Mucosa of descending colon (tissue), 3 donors: ENCODE measurements at regions not wholly inside any gene's neighbourhood (a gene's known extent, or its start where the extent isn't known, plus 50 kb on each side); places are given as distances from the start of the nearest gene placed in this dataset.
"Not testable (repeated sequence)": the region's sequence is repeated elsewhere in the genome, so short reads cannot be mapped to it uniquely, and the experiment has no call there.

ENCODE experiments used
- ATAC-seq: fragments of 200-7000 bp; cut with Tn5 transposase; one replicate; pipeline ENCODE4 v1.9.1; 2020; ENCODE audit warnings: mild to moderate bottlenecking, moderate library complexity
- DNase-seq, 3 donors: peaks; one replicate each; pipeline ENCODE4 v3.0.0-alpha.2; 2020
- H3K36me3 ChIP-seq: fragments of 200-600 bp; one replicate; pipeline ENCODE4 v1.8.0; 2021; ENCODE audit warnings: low read depth, mild to moderate bottlenecking
- H3K4me1 ChIP-seq: fragments of 200-600 bp; one replicate; pipeline ENCODE4 v1.8.0; 2021; ENCODE audit warnings: low read depth, mild to moderate bottlenecking
- H3K4me3 ChIP-seq: fragments of 200-600 bp; one replicate; pipeline ENCODE4 v1.8.0; 2021; ENCODE audit warnings: mild to moderate bottlenecking
- H3K9me3 ChIP-seq: fragments of 200-600 bp; one replicate; pipeline ENCODE4 v1.8.0; 2021; ENCODE audit warnings: mild to moderate bottlenecking
- intact Hi-C, 2 donors: fragments of 100-400 bp; cut with DNase I in 1 of 2; cut with micrococcal nuclease in 1 of 2; formaldehyde crosslinking; loops; one replicate each; pipeline versions ENCODE4 v1.11.0 to v1.11.1; 2022; cut with DNase I, micrococcal nuclease
- TF ChIP-seq, protein P1 (sequence below): fragments of 200-600 bp; IDR thresholded peaks from one replicate; pipeline ENCODE4 v1.8.0; 2022; ENCODE audit warnings: antibody characterized with exemption, mild to moderate bottlenecking
- donor health status: DM: no; HTN: no; CAD: no; lungs with moderate emphysema.
- donor health status: DM: no; HTN: no; CAD: no.
- donor health status: DM: no; HTN: yes; CAD: no.

DNA sequence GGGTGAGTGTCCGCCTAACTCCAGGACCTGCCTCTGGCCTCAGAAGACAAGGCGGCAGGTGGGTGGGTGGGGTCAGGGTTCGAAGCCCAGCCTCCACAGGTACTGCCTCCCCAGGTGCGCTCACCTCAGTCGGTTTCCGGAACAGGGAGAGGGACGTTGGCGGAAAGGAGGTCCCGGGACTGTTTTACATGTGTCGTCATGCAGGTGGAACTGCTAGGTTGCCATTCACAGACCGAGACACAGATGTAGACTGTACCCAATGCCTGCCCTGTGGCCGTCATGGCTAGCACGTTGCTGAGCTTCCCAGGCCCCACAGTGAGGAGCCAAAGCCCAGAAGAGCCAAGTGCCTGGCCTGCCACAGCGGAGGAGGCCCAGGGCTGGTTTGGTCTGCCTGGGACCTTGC, 284.0 kb upstream of the HS6ST1 start:
- H3K36me3 ChIP-seq: no peaks in the 10 kb centered on the region
- TF ChIP-seq, protein P1, sequence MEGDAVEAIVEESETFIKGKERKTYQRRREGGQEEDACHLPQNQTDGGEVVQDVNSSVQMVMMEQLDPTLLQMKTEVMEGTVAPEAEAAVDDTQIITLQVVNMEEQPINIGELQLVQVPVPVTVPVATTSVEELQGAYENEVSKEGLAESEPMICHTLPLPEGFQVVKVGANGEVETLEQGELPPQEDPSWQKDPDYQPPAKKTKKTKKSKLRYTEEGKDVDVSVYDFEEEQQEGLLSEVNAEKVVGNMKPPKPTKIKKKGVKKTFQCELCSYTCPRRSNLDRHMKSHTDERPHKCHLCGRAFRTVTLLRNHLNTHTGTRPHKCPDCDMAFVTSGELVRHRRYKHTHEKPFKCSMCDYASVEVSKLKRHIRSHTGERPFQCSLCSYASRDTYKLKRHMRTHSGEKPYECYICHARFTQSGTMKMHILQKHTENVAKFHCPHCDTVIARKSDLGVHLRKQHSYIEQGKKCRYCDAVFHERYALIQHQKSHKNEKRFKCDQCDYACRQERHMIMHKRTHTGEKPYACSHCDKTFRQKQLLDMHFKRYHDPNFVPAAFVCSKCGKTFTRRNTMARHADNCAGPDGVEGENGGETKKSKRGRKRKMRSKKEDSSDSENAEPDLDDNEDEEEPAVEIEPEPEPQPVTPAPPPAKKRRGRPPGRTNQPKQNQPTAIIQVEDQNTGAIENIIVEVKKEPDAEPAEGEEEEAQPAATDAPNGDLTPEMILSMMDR: no peak
- H3K4me1 ChIP-seq: no peaks in the 10 kb centered on the region
- DNase-seq (peak in 1 of 3 donors; percentile 36), ATAC-seq (no peak)
- no peaks in the 10 kb centered on the region for H3K9me3 ChIP-seq
- H3K4me3 ChIP-seq: no peak overlapping the region
- intact Hi-C loops: no loop called here

DNA sequence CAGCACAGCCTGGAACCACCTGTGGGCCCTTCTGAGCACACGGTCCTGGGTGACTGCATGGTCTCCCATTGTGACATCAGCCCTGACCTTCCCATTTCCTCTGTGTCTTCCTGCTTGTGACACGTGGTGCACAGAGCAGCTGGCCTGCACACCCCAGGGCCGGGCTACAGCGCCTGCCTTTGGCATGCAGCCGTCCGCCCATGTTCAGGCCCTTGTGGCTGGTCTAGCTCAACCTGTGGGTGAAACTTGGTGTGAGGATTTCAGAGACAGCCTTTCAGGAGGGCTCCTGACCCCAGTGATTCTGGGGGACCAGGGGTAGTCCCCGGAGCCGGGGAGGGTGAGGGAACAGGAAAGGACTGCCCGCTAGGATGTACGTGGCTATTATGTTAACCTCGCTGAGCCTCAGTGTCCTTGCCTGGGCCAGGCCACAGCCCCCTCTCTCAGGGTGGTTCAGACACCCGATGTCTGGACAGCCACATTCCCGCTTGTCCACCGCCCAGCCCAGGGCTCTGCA, 284.8 kb upstream of the HS6ST1 start:
- no peaks in the 10 kb centered on the region for H3K9me3 ChIP-seq
- DNase-seq: peak in 2 of 3 donors; percentile 13 to 40
- H3K36me3 ChIP-seq: no peaks in the 10 kb centered on the region
- no peaks in the 10 kb centered on the region for H3K4me1 ChIP-seq
- no peak overlapping the region for H3K4me3 ChIP-seq
- peak; percentile 33 for ATAC-seq
- TF ChIP-seq, protein P1: no peak
- intact Hi-C loops: no loop called here

DNA sequence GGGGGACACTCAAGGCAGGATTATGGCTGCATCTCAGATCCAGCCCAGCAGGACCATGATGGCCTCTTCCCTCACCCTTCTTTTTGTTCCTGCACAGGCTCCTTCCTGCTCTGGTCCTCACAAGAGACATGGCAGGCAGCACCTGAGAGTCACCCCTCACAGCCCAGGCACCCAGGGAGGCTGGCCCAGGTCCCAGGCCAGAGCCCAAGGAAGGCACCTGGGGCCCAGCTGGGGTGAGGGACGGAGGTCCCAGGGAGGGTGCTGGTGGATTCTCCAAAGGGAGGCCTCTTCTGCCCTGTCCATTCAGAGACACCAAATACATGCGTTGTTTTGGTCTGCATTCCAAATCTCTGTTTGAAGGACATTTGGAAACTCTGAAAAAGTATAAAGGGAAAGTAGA, 285.4 kb upstream of the HS6ST1 start:
- no peak for ATAC-seq
- no peaks in the 10 kb centered on the region for H3K9me3 ChIP-seq
- H3K4me1 ChIP-seq: no peaks in the 10 kb centered on the region
- TF ChIP-seq, protein P1: no peak
- intact Hi-C loops: no loop called here
- no peaks in the 10 kb centered on the region for H3K36me3 ChIP-seq
- H3K4me3 ChIP-seq: no peak overlapping the region
- DNase-seq: peak in 1 of 3 donors; percentile 22

DNA sequence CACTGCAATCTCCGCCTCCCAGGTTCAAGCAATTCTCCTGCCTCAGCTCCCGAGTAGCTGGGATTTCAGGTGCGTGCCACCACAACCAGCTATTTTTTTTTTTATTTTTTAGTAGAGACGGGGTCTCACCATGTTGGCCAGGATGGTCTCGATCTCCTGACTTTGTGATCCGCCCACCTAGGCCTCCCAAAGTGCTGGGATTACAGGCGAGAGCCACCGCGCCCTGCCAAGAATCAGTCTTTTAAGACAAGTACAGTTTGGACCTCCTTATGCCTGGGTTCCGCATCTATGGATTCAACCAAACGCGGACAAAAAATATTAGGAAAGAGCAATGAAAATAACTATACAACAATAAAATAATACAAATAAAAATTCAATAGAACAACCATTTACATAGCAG, 285.9 kb upstream of the HS6ST1 start:
- DNase-seq, H3K4me3 ChIP-seq, intact Hi-C loops, H3K36me3 ChIP-seq, H3K4me1 ChIP-seq, ATAC-seq, H3K9me3 ChIP-seq: not testable (repeated sequence)

DNA sequence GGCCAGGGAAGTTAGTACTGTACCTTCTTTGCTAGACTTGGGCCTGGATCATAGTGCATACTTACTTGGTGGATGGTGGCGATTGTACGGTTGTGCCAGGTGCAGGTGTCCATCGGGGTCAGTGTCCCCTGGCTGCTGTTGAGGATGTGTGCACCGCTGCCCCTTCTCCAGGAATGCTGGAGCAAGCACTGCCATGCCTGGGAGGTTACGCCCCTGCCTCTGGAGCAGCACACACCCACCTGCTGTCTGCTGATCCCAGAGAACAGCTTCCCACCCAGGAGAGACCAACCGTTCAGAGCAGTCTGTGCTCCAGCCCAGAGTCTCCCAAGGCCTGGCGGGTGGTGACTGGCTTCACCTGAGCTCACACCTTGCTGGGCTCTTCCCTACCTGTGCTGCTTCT, 286.8 kb upstream of the HS6ST1 start:
- no peaks in the 10 kb centered on the region for H3K9me3 ChIP-seq
- intact Hi-C loops: no loop called here
- ATAC-seq (no peak), DNase-seq (peak in 1 of 3 donors; percentile 23)
- TF ChIP-seq, protein P1: no peak
- no peak overlapping the region for H3K4me3 ChIP-seq
- no peaks in the 10 kb centered on the region for H3K4me1 ChIP-seq
- no peaks in the 10 kb centered on the region for H3K36me3 ChIP-seq

DNA sequence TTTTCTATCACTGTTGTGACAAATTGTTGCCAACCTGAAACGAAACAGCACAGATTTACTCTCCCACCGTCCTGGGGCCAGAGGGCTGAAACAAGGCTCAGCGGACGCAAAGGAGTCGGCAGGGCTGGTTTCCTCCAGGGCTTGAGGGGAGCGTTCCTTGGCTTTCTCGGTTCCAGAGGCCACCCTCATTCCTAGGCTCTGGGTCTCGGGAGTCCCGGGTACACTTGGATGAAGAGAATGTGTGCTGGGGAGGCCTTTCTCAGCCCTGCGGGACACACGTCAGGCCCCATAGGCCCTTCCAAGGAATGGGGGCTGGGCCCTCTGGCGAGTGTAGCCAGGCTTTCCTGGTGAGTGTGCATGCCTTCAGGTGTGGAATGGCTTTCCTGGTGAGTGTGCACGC, 287.3 kb upstream of the HS6ST1 start:
- Histone ChIP-seq H3K36me3 (no peaks in the 10 kb centered on the region), H3K4me3 (no peak overlapping the region), H3K4me1 (no peaks in the 10 kb centered on the region), H3K9me3 (no peaks in the 10 kb centered on the region)
- ATAC-seq: no peak
- intact Hi-C loops: no loop called here
- DNase-seq: peak in 1 of 3 donors; percentile 8
- TF ChIP-seq, protein P1: no peak
